OCI-LY3 (cell line): ENCODE measurements at regions not wholly inside any gene's neighbourhood (a gene's known extent, or its start where the extent isn't known, plus 50 kb on each side); places are given as distances from the start of the nearest gene placed in this dataset.

Source experiments
- H2AFZ ChIP-seq: fragments of 200-600, 300-600 bp; shearing (Covaris generic); 2 replicates; pipeline ENCODE4 v1.6.0; 2014; ENCODE audit warnings: antibody characterized with exemption, low read depth, low read length
- H3K27ac ChIP-seq: fragments of 200-600, 300-600 bp; sonication (generic); 2 replicates; pipeline ENCODE4 v1.5.1; 2014; ENCODE audit warnings: mild to moderate bottlenecking, low read length, moderate library complexity, mixed read lengths
- H3K27me3 ChIP-seq: fragments of 200-600, 300-600 bp; sonication (generic); 2 replicates; pipeline ENCODE4 v1.6.1; 2014; ENCODE audit warnings: low read depth, low read length, mixed read lengths
- H3K36me3 ChIP-seq: fragments of 200-600, 300-600 bp; sonication (generic); replicated peaks from 2 replicates; pipeline ENCODE3; 2014; ENCODE audit warnings: low read depth, low read length, mixed read lengths
- H3K4me1 ChIP-seq: fragments of 300-600, 200-600 bp; sonication (generic); 2 replicates; pipeline ENCODE4 v1.6.1; 2014; ENCODE audit warnings: low read length, mixed read lengths
- H3K4me2 ChIP-seq: fragments of 200-600, 300-600 bp; sonication (generic); 2 replicates; pipeline ENCODE4 v1.6.1; 2014; ENCODE audit warnings: low read length, mixed read lengths
- H3K4me3 ChIP-seq: fragments of 300-600, 200-600 bp; sonication (generic); 2 replicates; pipeline ENCODE4 v1.5.1; 2014; ENCODE audit warnings: antibody characterized with exemption, mild to moderate bottlenecking, low read length, moderate library complexity
- H3K79me2 ChIP-seq: fragments of 300-600, 200-600 bp; shearing (Covaris generic); 2 replicates; pipeline ENCODE4 v1.6.1; 2014; ENCODE audit warnings: mild to moderate bottlenecking, low read length, mixed read lengths
- H3K9ac ChIP-seq: fragments of 300-600, 200-600 bp; shearing (Covaris generic); 2 replicates; pipeline ENCODE4 v1.6.0; 2014; ENCODE audit warnings: mild to moderate bottlenecking, low read length, moderate library complexity
- H3K9me3 ChIP-seq: fragments of 200-600, 300-600 bp; shearing (Covaris generic); 2 replicates; pipeline ENCODE4 v1.6.1; 2014; ENCODE audit warnings: low read length, mixed read lengths; ENCODE audit not compliant: insufficient read depth
- H4K20me1 ChIP-seq: fragments of 200-600, 300-600 bp; sonication (generic); 2 replicates; pipeline ENCODE4 v1.6.1; 2016; ENCODE audit warnings: low read length, mixed read lengths; ENCODE audit not compliant: insufficient read depth
- EZH2phosphoT487 ChIP-seq: fragments of 200-600 bp; shearing (Covaris generic); IDR thresholded peaks from 2 replicates; pipeline ENCODE4 v1.6.1; 2018; ENCODE audit warnings: antibody characterized with exemption, mixed run types, low read depth
- TF ChIP-seq, protein P1 (sequence below): fragments of 200-600, 300-600 bp; sonication (generic); IDR thresholded peaks from 2 replicates; pipeline ENCODE4 v1.5.1; 2014; ENCODE audit warnings: antibody characterized with exemption, low read length, low read depth

GRCh38 chr3:152779653-152780052 is 55.3 kb upstream of the P2RY1 start:
- TF ChIP-seq EZH2phosphoT487 = no peak
- no peak overlapping the region for H2AFZ ChIP-seq

GRCh38 chr3:152780553-152780952 is 54.4 kb upstream of the P2RY1 start:
- Histone ChIP-seq H2AFZ (no peak overlapping the region), H3K4me2 (no peak overlapping the region), H3K27me3 (no peaks in the 10 kb centered on the region), H3K9ac (no peak overlapping the region), H3K4me3 (no peak overlapping the region), H3K9me3 (no peaks in the 10 kb centered on the region), H3K79me2 (no peaks in the 10 kb centered on the region), H4K20me1 (no peaks in the 10 kb centered on the region), H3K27ac (no peak overlapping the region), H3K36me3 (no peaks in the 10 kb centered on the region), H3K4me1 (no peaks in the 10 kb centered on the region)
- TF ChIP-seq EZH2phosphoT487 = no peak
- TF ChIP-seq, protein P1, sequence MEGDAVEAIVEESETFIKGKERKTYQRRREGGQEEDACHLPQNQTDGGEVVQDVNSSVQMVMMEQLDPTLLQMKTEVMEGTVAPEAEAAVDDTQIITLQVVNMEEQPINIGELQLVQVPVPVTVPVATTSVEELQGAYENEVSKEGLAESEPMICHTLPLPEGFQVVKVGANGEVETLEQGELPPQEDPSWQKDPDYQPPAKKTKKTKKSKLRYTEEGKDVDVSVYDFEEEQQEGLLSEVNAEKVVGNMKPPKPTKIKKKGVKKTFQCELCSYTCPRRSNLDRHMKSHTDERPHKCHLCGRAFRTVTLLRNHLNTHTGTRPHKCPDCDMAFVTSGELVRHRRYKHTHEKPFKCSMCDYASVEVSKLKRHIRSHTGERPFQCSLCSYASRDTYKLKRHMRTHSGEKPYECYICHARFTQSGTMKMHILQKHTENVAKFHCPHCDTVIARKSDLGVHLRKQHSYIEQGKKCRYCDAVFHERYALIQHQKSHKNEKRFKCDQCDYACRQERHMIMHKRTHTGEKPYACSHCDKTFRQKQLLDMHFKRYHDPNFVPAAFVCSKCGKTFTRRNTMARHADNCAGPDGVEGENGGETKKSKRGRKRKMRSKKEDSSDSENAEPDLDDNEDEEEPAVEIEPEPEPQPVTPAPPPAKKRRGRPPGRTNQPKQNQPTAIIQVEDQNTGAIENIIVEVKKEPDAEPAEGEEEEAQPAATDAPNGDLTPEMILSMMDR = no peak

More at GRCh38 chr3:152779653-152780052, 55.3 kb upstream of the P2RY1 start:
- no peaks in the 10 kb centered on the region for H3K9me3 ChIP-seq
- H3K79me2 ChIP-seq = no peaks in the 10 kb centered on the region
- H3K4me3 ChIP-seq = no peak overlapping the region
- no peak overlapping the region for H3K4me2 ChIP-seq
- no peaks in the 10 kb centered on the region for H3K27me3 ChIP-seq
- H3K4me1 ChIP-seq = no peaks in the 10 kb centered on the region
- H4K20me1 ChIP-seq = no peaks in the 10 kb centered on the region
- H3K9ac ChIP-seq = no peak overlapping the region
- H3K27ac ChIP-seq = no peak overlapping the region
- H3K36me3 ChIP-seq = no peaks in the 10 kb centered on the region

GRCh38 chr3:152785051-152785450 is 49.9 kb upstream of the P2RY1 start:
- no peaks in the 10 kb centered on the region for H3K4me1 ChIP-seq
- H3K27me3 ChIP-seq = no peaks in the 10 kb centered on the region
- H4K20me1 ChIP-seq = no peaks in the 10 kb centered on the region
- H3K9me3 ChIP-seq = no peaks in the 10 kb centered on the region
- no peak overlapping the region for H3K9ac ChIP-seq
- H3K4me2 ChIP-seq = no peak overlapping the region
- no peaks in the 10 kb centered on the region for H3K36me3 ChIP-seq
- no peak overlapping the region for H3K4me3 ChIP-seq
- no peak for TF ChIP-seq EZH2phosphoT487
- TF ChIP-seq, protein P1 = no peak
- no peaks in the 10 kb centered on the region for H3K79me2 ChIP-seq
- no peak overlapping the region for H3K27ac ChIP-seq
- H2AFZ ChIP-seq = no peak overlapping the region
